NCI-H2196 treated with DMSO at 0.1 percent for 48 hours (cell line): ENCODE measurements at regions not wholly inside any gene's neighbourhood (a gene's known extent, or its start where the extent isn't known, plus 50 kb on each side); places are given as distances from the start of the nearest gene placed in this dataset.

Experiments used
- DNase-seq: peaks from one replicate; lab custom pipeline; 2025; ENCODE audit not compliant: unreplicated experiment; lab: John Stamatoyannopoulos, UW

GRCh38 chr1:218967836-218968235 lies 205.8 kb upstream of the LYPLAL1 start:
- DNase-seq = no peak

GRCh38 chr1:218969006-218969405 lies 204.7 kb upstream of the LYPLAL1 start:
- DNase-seq = no peak

- no peak for DNase-seq
These were observed 203.2 kb upstream of the LYPLAL1 start for GRCh38 chr1:218970397-218970990.

- DNase-seq = no peak
These were observed 202.5 kb upstream of the LYPLAL1 start for GRCh38 chr1:218971156-218971555.

GRCh38 chr1:218980881-218981280 lies 192.8 kb upstream of the LYPLAL1 start:
- DNase-seq = no peak

- DNase-seq = no peak
These were observed 191.2 kb upstream of the LYPLAL1 start for GRCh38 chr1:218982482-218982881.

GRCh38 chr1:218983433-218983832 lies 190.2 kb upstream of the LYPLAL1 start:
- DNase-seq = no peak

GRCh38 chr1:218983848-218984247 lies 189.8 kb upstream of the LYPLAL1 start:
- DNase-seq = no peak

GRCh38 chr1:218985424-218985984 lies 188.2 kb upstream of the LYPLAL1 start:
- no peak for DNase-seq

GRCh38 chr1:218986816-218987215 lies 186.9 kb upstream of the LYPLAL1 start:
- no peak for DNase-seq

GRCh38 chr1:218990019-218990418 lies 183.7 kb upstream of the LYPLAL1 start:
- DNase-seq = no peak

GRCh38 chr1:218991089-218991488 lies 182.6 kb upstream of the LYPLAL1 start:
- no peak for DNase-seq

GRCh38 chr1:218994615-218995014 lies 179.1 kb upstream of the LYPLAL1 start:
- no peak for DNase-seq

GRCh38 chr1:218995091-218995665 lies 178.5 kb upstream of the LYPLAL1 start:
- no peak for DNase-seq

- no peak for DNase-seq
These were observed 177.3 kb upstream of the LYPLAL1 start for GRCh38 chr1:218996362-218996761.

GRCh38 chr1:219000005-219000404 lies 173.7 kb upstream of the LYPLAL1 start:
- no peak for DNase-seq

GRCh38 chr1:219000631-219001030 lies 173.0 kb upstream of the LYPLAL1 start:
- no peak for DNase-seq

GRCh38 chr1:219010720-219011119 lies 163.0 kb upstream of the LYPLAL1 start:
- DNase-seq = no peak

GRCh38 chr1:219020386-219020785 lies 153.3 kb upstream of the LYPLAL1 start:
- no peak for DNase-seq

- DNase-seq = no peak
These were observed 152.8 kb upstream of the LYPLAL1 start for GRCh38 chr1:219020846-219021245.

GRCh38 chr1:219027146-219027673 lies 146.5 kb upstream of the LYPLAL1 start:
- no peak for DNase-seq

GRCh38 chr1:219031809-219032208 lies 141.9 kb upstream of the LYPLAL1 start:
- DNase-seq = no peak

GRCh38 chr1:219038398-219038797 lies 135.3 kb upstream of the LYPLAL1 start:
- DNase-seq = no peak
